NT2/D1 (cell line): ENCODE measurements at regions not wholly inside any gene's neighbourhood (a gene's known extent, or its start where the extent isn't known, plus 50 kb on each side); places are given as distances from the start of the nearest gene placed in this dataset.

Experiments
- YY1 ChIP-seq: IDR thresholded peaks from 2 replicates; pipeline ENCODE4 v1.6.1; 2011; ENCODE audit not compliant: insufficient read length, insufficient read depth
- ZNF274 ChIP-seq: IDR thresholded peaks from 2 replicates; pipeline ENCODE4 v1.6.1; 2011; ENCODE audit warnings: mild to moderate bottlenecking, low read depth, low read length

DNA sequence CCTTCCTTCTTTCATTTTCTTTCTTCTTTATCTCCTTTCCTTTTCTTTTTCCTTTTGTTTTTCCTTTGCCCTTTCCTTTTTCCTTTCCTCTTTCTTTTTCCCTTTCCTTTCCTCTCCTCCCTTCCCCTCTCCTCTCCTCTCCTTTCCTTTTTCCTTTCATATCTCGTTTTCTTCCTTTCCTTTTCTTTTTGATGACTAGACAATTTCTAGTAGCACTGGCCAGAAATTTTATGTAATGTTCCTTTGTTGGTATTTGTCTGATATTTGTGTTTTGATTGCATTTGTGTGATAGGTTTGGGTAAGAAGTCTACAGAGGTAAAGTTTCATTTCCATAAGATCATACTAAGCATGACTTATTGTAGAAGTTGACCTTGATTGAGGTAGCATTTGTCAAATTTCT, 1722.9 kb upstream of the IGFBP7 start:
- TF ChIP-seq ZNF274, result no peak
- no peak for TF ChIP-seq YY1
